ENCODE measurements at regions not wholly inside any gene's neighbourhood (a gene's known extent, or its start where the extent isn't known, plus 50 kb on each side); places are given as distances from the start of the nearest gene placed in this dataset.

GRCh38 chr5:42870882-42871418 is 59.3 kb upstream of the SELENOP start (continued):
- TF ChIP-seq ZNF280B (CRISPR knock-in tag; IDR thresholded peaks at IDR 0.05) (no peak), PML (IDR thresholded peaks at IDR 0.05; ENCODE audit: low read length) (no peak), CTCF (IDR thresholded peaks at IDR 0.05 in 2 of 3, conservative IDR thresholded peaks at IDR 0.05 in 1 of 3; ENCODE audit: insufficient read depth in 2 of 3, low read depth in 1 of 3, low read length in 3 of 3) (peak; percentile 21 to 26 (median 22); a peak in 2 of 6 replicates), CBFA2T2 (conservative IDR thresholded peaks at IDR 0.05) (peak; percentile 38; the same call in 1 of the 2 replicates), GABPB1 (CRISPR knock-in tag; IDR thresholded peaks at IDR 0.05) (no peak), RBBP5 (IDR thresholded peaks at IDR 0.05; ENCODE audit: borderline replicate concordance, insufficient read depth, low read length, poor library complexity, severe bottlenecking) (no peak), ARID1B (IDR thresholded peaks at IDR 0.05) (peak; percentile 35; the same call in 1 of the 2 replicates), TEAD4 (IDR thresholded peaks at IDR 0.05; ENCODE audit: low read length) (peak; percentile 18; the same call in 1 of the 2 replicates), TEAD4 (CRISPR knock-in tag; IDR thresholded peaks at IDR 0.05; ENCODE audit: borderline replicate concordance) (no peak), GTF2F1 (IDR thresholded peaks at IDR 0.05; ENCODE audit: low read depth, low read length) (no peak), GATAD2A (IDR thresholded peaks at IDR 0.05) (no peak), MYNN (IDR thresholded peaks at IDR 0.05) (no peak), MYNN (CRISPR knock-in tag; IDR thresholded peaks at IDR 0.05) (no peak), ZNF384 (IDR thresholded peaks at IDR 0.05; ENCODE audit: low read depth, low read length) (no peak), TAL1 (IDR thresholded peaks at IDR 0.05) (peak; percentile 32; the same call in 1 of the 2 replicates), ELF4 (CRISPR knock-in tag; IDR thresholded peaks at IDR 0.05) (no peak), NELFE (IDR thresholded peaks at IDR 0.05; ENCODE audit: insufficient read depth, insufficient read length) (no peak), MCM5 (IDR thresholded peaks at IDR 0.05; ENCODE audit: low read depth) (no peak)

Data from K562 (cell line).